ENCODE measurements at regions not wholly inside any gene's neighbourhood (a gene's known extent, or its start where the extent isn't known, plus 50 kb on each side); places are given as distances from the start of the nearest gene placed in this dataset.

GRCh38 chr1:106344494-106344893, 712.0 kb upstream of the PRMT6 start:
- DNase-seq (ENCODE audit: low read depth in 1 of 2, low spot score in 1 of 2): no peak
- TF ChIP-seq SPI1 (IDR thresholded peaks at IDR 0.05; ENCODE audit: borderline replicate concordance, low read depth): no peak
- no peak for TF ChIP-seq REST (IDR thresholded peaks at IDR 0.05; ENCODE audit: insufficient replicate concordance, low read depth)
- TF ChIP-seq POLR2AphosphoS5 (IDR thresholded peaks at IDR 0.05; ENCODE audit: low read depth): no peak
- no peak for TF ChIP-seq GABPA (IDR thresholded peaks at IDR 0.05; ENCODE audit: low read depth)
- no peak for TF ChIP-seq CTCF (IDR thresholded peaks at IDR 0.05; ENCODE audit: insufficient read depth, low read length)
- no peaks in the 10 kb centered on the region for H3K27me3 ChIP-seq (ENCODE audit: insufficient read depth, poor library complexity, severe bottlenecking)
- no peak overlapping the region for H3K27ac ChIP-seq (replicated peaks)
- no peak overlapping the region for H3K4me3 ChIP-seq (replicated peaks; ENCODE audit: insufficient read depth, low read length)

- no peak overlapping the region for H3K4me3 ChIP-seq (replicated peaks; ENCODE audit: insufficient read depth, low read length)
- H3K27ac ChIP-seq (replicated peaks): no peak overlapping the region
- no peaks in the 10 kb centered on the region for H3K27me3 ChIP-seq (ENCODE audit: insufficient read depth, poor library complexity, severe bottlenecking)
- no peak for DNase-seq (ENCODE audit: low read depth in 1 of 2, low spot score in 1 of 2)
- TF ChIP-seq SPI1 (IDR thresholded peaks at IDR 0.05; ENCODE audit: borderline replicate concordance, low read depth): no peak
- peak; percentile 2 for TF ChIP-seq CTCF (IDR thresholded peaks at IDR 0.05; ENCODE audit: insufficient read depth, low read length)
Measured at GRCh38 chr1:106360252-106360651, 696.2 kb upstream of the PRMT6 start.

GRCh38 chr1:106366627-106367319, 689.7 kb upstream of the PRMT6 start:
- DNase-seq (ENCODE audit: low read depth in 1 of 2, low spot score in 1 of 2): no peak
- Histone ChIP-seq H3K27me3 (ENCODE audit: insufficient read depth, poor library complexity, severe bottlenecking) (no peaks in the 10 kb centered on the region), H3K27ac (replicated peaks) (no peak overlapping the region), H3K4me3 (replicated peaks; ENCODE audit: insufficient read depth, low read length) (no peak overlapping the region)
- TF ChIP-seq POLR2AphosphoS5 (IDR thresholded peaks at IDR 0.05; ENCODE audit: low read depth) (no peak), SPI1 (IDR thresholded peaks at IDR 0.05; ENCODE audit: borderline replicate concordance, low read depth) (no peak), GABPA (IDR thresholded peaks at IDR 0.05; ENCODE audit: low read depth) (no peak), REST (IDR thresholded peaks at IDR 0.05; ENCODE audit: insufficient replicate concordance, low read depth) (no peak), CTCF (IDR thresholded peaks at IDR 0.05; ENCODE audit: insufficient read depth, low read length) (no peak)

- H3K27ac ChIP-seq (replicated peaks): no peak overlapping the region
- no peak overlapping the region for H3K4me3 ChIP-seq (replicated peaks; ENCODE audit: insufficient read depth, low read length)
- DNase-seq (ENCODE audit: low read depth in 1 of 2, low spot score in 1 of 2): no peak
- no peak for TF ChIP-seq REST (IDR thresholded peaks at IDR 0.05; ENCODE audit: insufficient replicate concordance, low read depth)
- no peak for TF ChIP-seq SPI1 (IDR thresholded peaks at IDR 0.05; ENCODE audit: borderline replicate concordance, low read depth)
- no peak for TF ChIP-seq CTCF (IDR thresholded peaks at IDR 0.05; ENCODE audit: insufficient read depth, low read length)
- TF ChIP-seq POLR2AphosphoS5 (IDR thresholded peaks at IDR 0.05; ENCODE audit: low read depth): no peak
- H3K27me3 ChIP-seq (ENCODE audit: insufficient read depth, poor library complexity, severe bottlenecking): no peaks in the 10 kb centered on the region
Measured at GRCh38 chr1:106378261-106378660, 678.2 kb upstream of the PRMT6 start.
